HS-27A (cell line): ENCODE measurements at regions not wholly inside any gene's neighbourhood (a gene's known extent, or its start where the extent isn't known, plus 50 kb on each side); places are given as distances from the start of the nearest gene placed in this dataset.
"Not testable (repeated sequence)": the region's sequence is repeated elsewhere in the genome, so short reads cannot be mapped to it uniquely, and the experiment has no call there.

ENCODE experiments used
- DNase-seq: peaks from one replicate; pipeline ENCODE4 v3.0.0-alpha.2; 2012; ENCODE audit warnings: low read depth, missing footprints

DNA sequence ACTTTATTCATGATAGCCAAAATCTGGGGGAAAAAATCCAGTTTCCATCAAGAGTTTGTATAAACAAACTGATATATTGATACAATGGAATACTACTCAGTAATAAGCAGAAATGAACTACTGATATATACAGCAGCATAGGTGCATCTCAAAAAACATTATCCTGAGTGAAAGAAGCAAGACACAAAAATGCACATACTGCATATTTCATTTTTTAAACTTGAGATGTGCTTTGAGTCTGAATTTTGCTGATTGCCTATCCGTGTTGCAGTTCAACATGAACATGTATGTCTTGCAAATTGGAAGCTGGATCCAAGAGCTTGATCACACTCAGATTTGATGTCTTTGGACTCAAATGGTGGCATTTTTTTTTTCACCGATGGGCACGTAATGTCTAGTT lies 132.4 kb downstream of the TSEN15 start:
- DNase-seq, result no peak

GRCh38 chr1:184184614-184185013 lies 133.1 kb downstream of the TSEN15 start:
- DNase-seq, result not testable (repeated sequence)

GRCh38 chr1:184185347-184185746 lies 133.8 kb downstream of the TSEN15 start:
- DNase-seq, result no peak

DNA sequence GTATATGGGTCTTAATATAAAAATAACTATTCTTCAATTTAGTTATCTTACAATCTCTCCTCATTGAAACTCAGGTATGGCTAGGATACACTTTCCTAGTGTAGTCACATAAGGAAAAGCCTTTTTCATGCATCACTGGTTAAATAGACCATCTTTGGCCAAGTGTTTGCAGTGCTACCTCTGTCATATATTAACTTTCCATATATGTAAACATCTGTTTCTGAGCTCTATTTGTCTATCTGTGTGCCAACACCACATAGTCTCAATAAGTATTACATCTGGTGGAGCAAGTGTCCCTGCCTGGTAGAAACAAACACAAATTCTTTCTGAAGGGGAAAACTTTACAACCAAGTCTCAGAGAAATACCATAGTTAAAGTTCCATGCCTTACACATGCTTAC lies 134.6 kb downstream of the TSEN15 start:
- DNase-seq, result no peak

- no peak for DNase-seq
Measured at GRCh38 chr1:184187097-184187496, 135.6 kb downstream of the TSEN15 start.

- DNase-seq, result no peak
Measured at GRCh38 chr1:184188037-184188436, 136.5 kb downstream of the TSEN15 start.

DNA sequence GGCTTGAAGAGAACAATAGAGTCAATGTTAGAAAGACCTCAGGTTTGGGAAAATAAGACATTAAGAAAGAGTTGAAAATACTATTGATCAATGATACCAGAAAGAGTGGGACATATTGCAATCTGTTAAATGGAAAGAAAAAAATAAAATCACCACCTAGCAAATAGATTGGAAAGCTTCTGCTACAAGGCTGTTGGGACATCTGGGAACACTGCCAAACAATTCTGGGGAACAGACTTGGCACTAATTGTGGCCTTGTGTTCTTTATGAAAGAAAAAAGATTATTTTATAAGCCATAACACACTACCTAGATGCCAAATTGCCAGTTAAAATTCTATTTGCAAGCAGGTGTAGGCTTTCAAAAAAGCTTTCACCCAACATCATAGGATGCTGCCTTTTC lies 137.8 kb downstream of the TSEN15 start:
- no peak for DNase-seq

- DNase-seq, result no peak
Measured at GRCh38 chr1:184190616-184191015, 139.1 kb downstream of the TSEN15 start.

DNA sequence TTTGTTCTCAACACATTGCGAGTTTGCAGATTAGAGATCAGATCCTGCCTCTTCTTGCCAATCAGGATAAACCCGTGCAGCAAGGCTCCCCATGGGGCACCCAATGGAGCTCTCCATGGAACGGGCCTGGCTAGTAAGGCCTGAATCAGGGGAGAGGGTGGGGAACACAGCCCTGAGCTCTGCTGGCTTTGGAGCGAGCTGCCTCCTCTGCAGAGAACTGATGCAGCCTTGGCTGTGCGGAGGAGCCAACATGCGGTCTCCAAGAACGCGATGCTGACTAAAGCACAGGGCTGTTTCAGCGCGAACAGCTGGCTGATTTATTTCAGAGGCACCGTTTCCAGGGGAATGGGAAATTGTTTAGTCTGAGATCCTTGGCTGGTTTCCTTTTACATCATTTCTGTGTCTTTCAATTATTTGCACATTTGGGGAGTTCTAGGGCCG lies 139.7 kb downstream of the TSEN15 start:
- no peak for DNase-seq

GRCh38 chr1:184192796-184193195 lies 141.3 kb downstream of the TSEN15 start:
- DNase-seq, result no peak

- DNase-seq, result no peak
Measured at GRCh38 chr1:184193451-184193850, 141.9 kb downstream of the TSEN15 start.

GRCh38 chr1:184194236-184194635 lies 142.7 kb downstream of the TSEN15 start:
- DNase-seq, result no peak

DNA sequence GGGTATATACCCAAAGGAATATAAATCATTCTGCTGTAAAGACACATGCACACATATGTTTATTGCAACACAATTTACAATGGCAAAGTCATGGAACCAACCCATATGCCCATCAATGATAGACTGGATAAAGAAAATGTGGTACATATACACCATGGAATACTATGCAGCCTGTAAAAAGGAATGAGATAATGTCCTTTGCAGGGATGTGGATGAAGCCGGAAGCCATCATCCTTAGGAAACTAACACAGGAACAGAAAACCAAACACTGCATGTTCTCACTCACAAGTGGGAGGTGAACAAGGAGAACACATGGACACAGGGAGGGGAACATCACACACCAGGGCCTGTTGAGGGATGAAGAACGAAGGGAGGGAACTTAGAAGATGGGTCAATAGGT lies 144.2 kb downstream of the TSEN15 start:
- not testable (repeated sequence) for DNase-seq

- no peak for DNase-seq
Measured at GRCh38 chr1:184197831-184198230, 146.3 kb downstream of the TSEN15 start.

DNA sequence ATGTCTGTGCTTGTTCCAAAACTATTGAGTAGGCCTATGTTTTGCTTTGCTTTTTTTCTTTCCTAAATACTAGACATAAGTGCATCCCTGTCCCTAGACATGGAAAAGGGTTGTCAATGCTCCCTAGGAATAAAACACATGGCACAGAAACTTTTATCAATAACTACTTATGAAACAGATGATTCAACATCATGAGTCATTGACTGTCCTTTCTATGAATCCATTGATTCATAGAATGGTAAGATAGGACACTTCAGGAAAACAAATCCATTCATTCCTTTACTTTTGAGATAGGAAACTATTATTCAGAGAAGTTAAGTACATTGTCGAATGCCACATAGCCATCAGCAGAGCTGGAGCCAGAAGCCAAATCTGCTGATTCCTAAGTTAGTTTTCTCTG lies 147.5 kb downstream of the TSEN15 start:
- DNase-seq, result no peak

DNA sequence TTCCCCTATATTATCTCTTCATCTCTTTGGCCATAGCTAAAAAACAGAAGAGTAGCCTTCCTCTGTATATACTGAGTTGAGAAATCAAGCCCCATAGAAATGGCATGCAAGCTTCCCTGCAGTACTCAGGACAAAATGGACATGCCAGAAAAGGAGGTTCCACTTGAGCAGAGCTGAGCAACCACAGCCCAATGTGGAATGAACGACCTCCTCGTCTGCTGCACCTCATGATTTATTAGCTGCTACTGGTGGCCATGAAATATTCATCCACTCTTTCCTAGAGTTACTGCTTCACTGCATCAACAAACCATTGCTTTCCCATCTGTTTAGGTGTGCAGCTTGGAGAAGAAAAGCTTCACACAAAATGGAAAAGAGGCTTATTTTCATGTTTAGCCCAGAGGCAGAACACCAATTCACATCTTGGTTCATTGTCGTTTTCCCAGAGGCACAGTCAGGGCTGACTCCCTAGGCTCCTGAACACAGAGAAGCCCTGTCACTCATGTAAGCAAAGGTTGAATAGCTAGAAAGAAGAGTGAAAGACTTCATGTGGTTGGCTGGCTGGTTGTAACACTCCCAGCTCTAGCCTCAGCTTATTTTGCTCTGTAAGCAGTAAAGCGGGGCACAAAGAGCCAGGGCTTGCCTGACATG lies 148.0 kb downstream of the TSEN15 start:
- DNase-seq, result no peak

- DNase-seq, result no peak
Measured at GRCh38 chr1:184208622-184209021, 157.1 kb downstream of the TSEN15 start.

DNA sequence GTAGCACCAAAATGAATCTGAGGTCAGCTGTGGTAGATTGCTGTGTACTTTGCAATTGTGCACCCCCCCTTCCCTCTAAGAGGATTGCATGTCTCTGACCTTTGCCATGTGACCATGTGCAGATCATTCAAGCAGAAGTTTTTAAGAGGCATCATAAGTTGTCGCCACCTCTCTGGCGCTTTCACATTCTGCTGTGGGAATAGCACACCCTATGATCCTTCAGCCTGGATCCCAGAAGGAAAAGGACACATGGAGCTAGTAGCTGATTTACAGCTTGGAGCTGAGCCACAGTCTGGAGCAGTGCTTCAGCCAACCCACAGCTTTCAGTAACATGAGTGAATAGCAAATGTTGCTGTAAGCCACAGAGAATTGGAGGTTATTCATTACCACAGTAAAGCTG lies 158.5 kb downstream of the TSEN15 start:
- no peak for DNase-seq

DNA sequence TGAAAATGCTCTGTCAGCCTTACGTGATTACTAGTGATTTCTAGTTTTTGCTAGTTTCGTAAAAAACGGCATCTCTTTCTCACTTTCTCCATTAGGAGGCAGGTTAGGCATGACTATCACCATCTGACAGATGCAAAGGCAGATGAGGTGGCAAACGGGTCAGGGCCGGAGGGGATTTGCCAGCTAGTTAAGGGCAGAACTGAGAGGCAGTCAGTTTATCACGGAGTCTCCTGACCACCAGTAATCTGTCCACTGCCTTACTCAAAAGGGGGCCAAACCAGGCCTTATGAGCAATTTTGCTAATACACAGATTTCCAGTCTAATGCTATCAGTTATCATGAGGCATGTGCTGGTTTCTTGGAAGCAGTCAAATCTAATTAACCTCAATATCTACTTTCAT lies 159.3 kb downstream of the TSEN15 start:
- no peak for DNase-seq

- DNase-seq, result peak; percentile 45
Measured at GRCh38 chr1:184212649-184213314, 161.3 kb downstream of the TSEN15 start.

DNA sequence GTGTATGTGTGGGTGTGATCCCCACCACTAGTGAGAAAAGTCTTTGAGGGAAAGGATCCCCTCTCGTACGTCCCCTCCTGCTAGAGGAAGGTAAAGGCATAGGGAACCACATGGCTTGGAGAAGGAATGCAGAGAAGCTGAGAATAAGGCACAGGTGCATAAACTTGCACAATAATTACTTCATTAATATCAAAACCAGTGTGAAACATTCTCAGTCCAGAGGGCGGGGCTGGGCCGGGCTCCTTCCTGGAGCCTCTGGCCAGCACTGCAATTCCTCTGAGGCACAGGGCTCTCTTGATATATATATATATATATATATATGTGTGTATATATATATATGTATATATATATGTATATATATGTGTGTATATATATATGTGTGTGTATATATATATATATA lies 162.6 kb downstream of the TSEN15 start:
- DNase-seq, result no peak

GRCh38 chr1:184215274-184215925 lies 163.9 kb downstream of the TSEN15 start:
- DNase-seq, result no peak

- no peak for DNase-seq
Measured at GRCh38 chr1:184218458-184219075, 167.0 kb downstream of the TSEN15 start.
